ENCODE measurements at regions not wholly inside any gene's neighbourhood (a gene's known extent, or its start where the extent isn't known, plus 50 kb on each side); places are given as distances from the start of the nearest gene placed in this dataset.

- TF ChIP-seq CTCF (optimal IDR thresholded peaks at IDR 0.05 in 1 of 3, IDR thresholded peaks at IDR 0.05 in 1 of 3, conservative IDR thresholded peaks at IDR 0.05 in 1 of 3; ENCODE audit: extremely low read depth in 1 of 3, insufficient read depth in 2 of 3, low read length in 3 of 3) (no peak), EZH2 (IDR thresholded peaks at IDR 0.05; ENCODE audit: low read length) (no peak)
These were observed 212.4 kb upstream of the TBC1D5 start for GRCh38 chr3:17954801-17955200.
